ENCODE measurements at regions not wholly inside any gene's neighbourhood (a gene's known extent, or its start where the extent isn't known, plus 50 kb on each side); places are given as distances from the start of the nearest gene placed in this dataset.

- TF ChIP-seq KLF16 (tag by site-specific recombination; IDR thresholded peaks at IDR 0.05) (no peak), GLI4 (tag by site-specific recombination; IDR thresholded peaks at IDR 0.05) (no peak), ZBTB48 (tag by site-specific recombination; IDR thresholded peaks at IDR 0.05) (no peak), OVOL3 (tag by site-specific recombination; IDR thresholded peaks at IDR 0.05) (no peak)
- TF ChIP-seq, protein P1, sequence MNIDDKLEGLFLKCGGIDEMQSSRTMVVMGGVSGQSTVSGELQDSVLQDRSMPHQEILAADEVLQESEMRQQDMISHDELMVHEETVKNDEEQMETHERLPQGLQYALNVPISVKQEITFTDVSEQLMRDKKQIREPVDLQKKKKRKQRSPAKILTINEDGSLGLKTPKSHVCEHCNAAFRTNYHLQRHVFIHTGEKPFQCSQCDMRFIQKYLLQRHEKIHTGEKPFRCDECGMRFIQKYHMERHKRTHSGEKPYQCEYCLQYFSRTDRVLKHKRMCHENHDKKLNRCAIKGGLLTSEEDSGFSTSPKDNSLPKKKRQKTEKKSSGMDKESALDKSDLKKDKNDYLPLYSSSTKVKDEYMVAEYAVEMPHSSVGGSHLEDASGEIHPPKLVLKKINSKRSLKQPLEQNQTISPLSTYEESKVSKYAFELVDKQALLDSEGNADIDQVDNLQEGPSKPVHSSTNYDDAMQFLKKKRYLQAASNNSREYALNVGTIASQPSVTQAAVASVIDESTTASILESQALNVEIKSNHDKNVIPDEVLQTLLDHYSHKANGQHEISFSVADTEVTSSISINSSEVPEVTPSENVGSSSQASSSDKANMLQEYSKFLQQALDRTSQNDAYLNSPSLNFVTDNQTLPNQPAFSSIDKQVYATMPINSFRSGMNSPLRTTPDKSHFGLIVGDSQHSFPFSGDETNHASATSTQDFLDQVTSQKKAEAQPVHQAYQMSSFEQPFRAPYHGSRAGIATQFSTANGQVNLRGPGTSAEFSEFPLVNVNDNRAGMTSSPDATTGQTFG (tag by site-specific recombination; IDR thresholded peaks at IDR 0.05; ENCODE audit: borderline replicate concordance) = no peak
- TF ChIP-seq, protein P2, sequence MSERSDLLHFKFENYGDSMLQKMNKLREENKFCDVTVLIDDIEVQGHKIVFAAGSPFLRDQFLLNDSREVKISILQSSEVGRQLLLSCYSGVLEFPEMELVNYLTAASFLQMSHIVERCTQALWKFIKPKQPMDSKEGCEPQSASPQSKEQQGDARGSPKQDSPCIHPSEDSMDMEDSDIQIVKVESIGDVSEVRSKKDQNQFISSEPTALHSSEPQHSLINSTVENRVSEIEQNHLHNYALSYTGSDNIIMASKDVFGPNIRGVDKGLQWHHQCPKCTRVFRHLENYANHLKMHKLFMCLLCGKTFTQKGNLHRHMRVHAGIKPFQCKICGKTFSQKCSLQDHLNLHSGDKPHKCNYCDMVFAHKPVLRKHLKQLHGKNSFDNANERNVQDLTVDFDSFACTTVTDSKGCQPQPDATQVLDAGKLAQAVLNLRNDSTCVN (tag by site-specific recombination; optimal IDR thresholded peaks at IDR 0.05) = no peak
Observed at GRCh38 chr6:119676230-119676629, 326.7 kb upstream of the MAN1A1 start (continued).

DNA sequence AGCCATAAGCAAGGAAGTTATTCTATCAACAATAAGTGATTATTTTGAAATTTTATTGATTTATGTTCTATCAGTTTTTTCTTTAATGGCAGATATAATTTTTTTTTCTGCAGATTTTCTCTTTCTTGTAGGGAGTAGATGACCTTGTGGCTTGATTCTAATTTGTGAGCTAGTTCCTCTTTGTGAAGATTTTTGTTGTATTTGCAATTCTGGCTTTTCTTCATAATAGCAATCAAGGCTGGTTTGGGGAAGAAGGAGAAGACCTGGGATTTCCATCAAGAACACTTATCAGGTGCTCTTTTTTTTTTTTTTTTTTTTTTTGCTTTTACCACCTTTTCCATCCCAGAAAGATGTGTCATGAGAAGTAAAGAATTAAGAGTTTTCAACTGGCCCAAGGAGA lies 324.2 kb upstream of the MAN1A1 start:
- ChIA-PET CTCF (interaction anchor here (0.6 kb wide), 1 partner anchor 83 kb away, joined by 5 read pairs; no protein-coding TSS in a partner anchor), POLR2A (no interaction called here)
- no peaks in the 10 kb centered on the region for H3K4me1 ChIP-seq (ENCODE audit: control insufficient read depth, insufficient read depth, low read length)
- H3K36me3 ChIP-seq (ENCODE audit: control insufficient read depth in 2 of 2, insufficient read depth in 1 of 2, low read length in 2 of 2) = no peaks in the 10 kb centered on the region
- no peak for TF ChIP-seq SP2 (tag by site-specific recombination; IDR thresholded peaks at IDR 0.05)
- no peak for TF ChIP-seq ZSCAN23 (tag by site-specific recombination; IDR thresholded peaks at IDR 0.05)
- TF ChIP-seq PBX3 (CRISPR knock-in tag; IDR thresholded peaks at IDR 0.05) = no peak
- no peak for TF ChIP-seq ZNF654 (tag by site-specific recombination; IDR thresholded peaks at IDR 0.05; ENCODE audit: low read depth)
- TF ChIP-seq ZNF571 (tag by site-specific recombination; IDR thresholded peaks at IDR 0.05) = no peak
- no peak for TF ChIP-seq ZNF596 (tag by site-specific recombination; IDR thresholded peaks at IDR 0.05)
- TF ChIP-seq ZNF701 (tag by site-specific recombination; IDR thresholded peaks at IDR 0.05) = no peak
- TF ChIP-seq ELK4 (IDR thresholded peaks at IDR 0.05; ENCODE audit: borderline replicate concordance, low read depth, low read length) = no peak
- no peak for TF ChIP-seq ZNF169 (tag by site-specific recombination; IDR thresholded peaks at IDR 0.05)
- no peak for TF ChIP-seq ZNF114 (tag by site-specific recombination; IDR thresholded peaks at IDR 0.05)
- no peak for TF ChIP-seq ZNF629 (tag by site-specific recombination; IDR thresholded peaks at IDR 0.05)
- no peak for TF ChIP-seq ZNF548 (tag by site-specific recombination; IDR thresholded peaks at IDR 0.05)
- no peak for TF ChIP-seq ZNF776 (tag by site-specific recombination; IDR thresholded peaks at IDR 0.05; ENCODE audit: borderline replicate concordance)
- TF ChIP-seq REPIN1 (tag by site-specific recombination; IDR thresholded peaks at IDR 0.05; ENCODE audit: low read depth) = no peak
- H3K9me3 ChIP-seq (ENCODE audit: control insufficient read depth, insufficient read depth, low read depth, low read length) = no peaks in the 10 kb centered on the region
- no peak overlapping the region for H3K27ac ChIP-seq (ENCODE audit: extremely low read depth, low read depth, low read length)
- no peak overlapping the region for H3K4me3 ChIP-seq (ENCODE audit: low read depth, low read length)

Measured in HEK293 (cell line).